NCI-H524 treated with DMSO at 0.1 percent for 48 hours (cell line): ENCODE measurements at regions not wholly inside any gene's neighbourhood (a gene's known extent, or its start where the extent isn't known, plus 50 kb on each side); places are given as distances from the start of the nearest gene placed in this dataset.

ENCODE experiments used
- DNase-seq: peaks from one replicate; lab custom pipeline; 2025; lab: John Stamatoyannopoulos, UW

GRCh38 chr6:147757291-147757690 is 248.8 kb downstream of the SAMD5 start:
- DNase-seq, result no peak

- DNase-seq, result no peak
Observed at GRCh38 chr6:147758303-147758702, 249.8 kb downstream of the SAMD5 start.

- no peak for DNase-seq
Observed at GRCh38 chr6:147759093-147759492, 250.6 kb downstream of the SAMD5 start.

GRCh38 chr6:147759536-147759935 is 251.0 kb downstream of the SAMD5 start:
- no peak for DNase-seq

- DNase-seq, result no peak
Observed at GRCh38 chr6:147765541-147765940, 257.1 kb downstream of the SAMD5 start.

GRCh38 chr6:147768969-147769368 is 260.5 kb downstream of the SAMD5 start:
- no peak for DNase-seq

- peak; percentile 68 for DNase-seq
Observed at GRCh38 chr6:147769496-147770087, 261.1 kb downstream of the SAMD5 start.

- no peak for DNase-seq
Observed at GRCh38 chr6:147770221-147770620, 261.7 kb downstream of the SAMD5 start.

GRCh38 chr6:147772724-147773123 is 264.2 kb downstream of the SAMD5 start:
- DNase-seq, result no peak

GRCh38 chr6:147774856-147775255 is 266.4 kb downstream of the SAMD5 start:
- DNase-seq, result no peak

- no peak for DNase-seq
Observed at GRCh38 chr6:147776631-147777213, 268.2 kb downstream of the SAMD5 start.

GRCh38 chr6:147779624-147780023 is 271.1 kb downstream of the SAMD5 start:
- DNase-seq, result no peak

- peak; percentile 99 for DNase-seq
Observed at GRCh38 chr6:147782302-147782701, 273.8 kb downstream of the SAMD5 start.

- DNase-seq, result no peak
Observed at GRCh38 chr6:147784371-147784770, 275.9 kb downstream of the SAMD5 start.

GRCh38 chr6:147787417-147787816 is 278.9 kb downstream of the SAMD5 start:
- no peak for DNase-seq

GRCh38 chr6:147789430-147789947 is 281.0 kb downstream of the SAMD5 start:
- no peak for DNase-seq

GRCh38 chr6:147793871-147794643 is 285.6 kb downstream of the SAMD5 start:
- DNase-seq, result no peak

GRCh38 chr6:147802459-147802858 is 294.0 kb downstream of the SAMD5 start:
- no peak for DNase-seq

- no peak for DNase-seq
Observed at GRCh38 chr6:147805155-147805554, 296.7 kb downstream of the SAMD5 start.

GRCh38 chr6:147806697-147807096 is 298.2 kb downstream of the SAMD5 start:
- peak; percentile 75 for DNase-seq

- no peak for DNase-seq
Observed at GRCh38 chr6:147808640-147809039, 300.1 kb downstream of the SAMD5 start.

- no peak for DNase-seq
Observed at GRCh38 chr6:147811913-147812629, 303.6 kb downstream of the SAMD5 start.
